Body of pancreas (tissue), 4 donors: ENCODE measurements at regions not wholly inside any gene's neighbourhood (a gene's known extent, or its start where the extent isn't known, plus 50 kb on each side); places are given as distances from the start of the nearest gene placed in this dataset.

Experiments used
- POLR2A ChIP-seq, 3 donors: fragments of 450-650 bp; IDR thresholded peaks; one replicate each; pipeline ENCODE4 v1.6.1; 2016; ENCODE audit warnings: antibody characterized with exemption in 3 of 3, mild to moderate bottlenecking in 2 of 3
- TF ChIP-seq, protein P1 (sequence below), 7 experiments: fragments of 450-650 bp in 4 of 7; fragments of 200-600 bp in 3 of 7; sonication (generic) in 3 of 7; IDR thresholded peaks; one replicate each; pipeline ENCODE4 v1.5.1; 2016 to 2019; ENCODE audit warnings: antibody characterized with exemption in 7 of 7

GRCh38 chr15:35966781-35967180 is 420.8 kb upstream of the DPH6 start:
- no peak for TF ChIP-seq POLR2A (IDR thresholded peaks at IDR 0.05)
- TF ChIP-seq, protein P1, sequence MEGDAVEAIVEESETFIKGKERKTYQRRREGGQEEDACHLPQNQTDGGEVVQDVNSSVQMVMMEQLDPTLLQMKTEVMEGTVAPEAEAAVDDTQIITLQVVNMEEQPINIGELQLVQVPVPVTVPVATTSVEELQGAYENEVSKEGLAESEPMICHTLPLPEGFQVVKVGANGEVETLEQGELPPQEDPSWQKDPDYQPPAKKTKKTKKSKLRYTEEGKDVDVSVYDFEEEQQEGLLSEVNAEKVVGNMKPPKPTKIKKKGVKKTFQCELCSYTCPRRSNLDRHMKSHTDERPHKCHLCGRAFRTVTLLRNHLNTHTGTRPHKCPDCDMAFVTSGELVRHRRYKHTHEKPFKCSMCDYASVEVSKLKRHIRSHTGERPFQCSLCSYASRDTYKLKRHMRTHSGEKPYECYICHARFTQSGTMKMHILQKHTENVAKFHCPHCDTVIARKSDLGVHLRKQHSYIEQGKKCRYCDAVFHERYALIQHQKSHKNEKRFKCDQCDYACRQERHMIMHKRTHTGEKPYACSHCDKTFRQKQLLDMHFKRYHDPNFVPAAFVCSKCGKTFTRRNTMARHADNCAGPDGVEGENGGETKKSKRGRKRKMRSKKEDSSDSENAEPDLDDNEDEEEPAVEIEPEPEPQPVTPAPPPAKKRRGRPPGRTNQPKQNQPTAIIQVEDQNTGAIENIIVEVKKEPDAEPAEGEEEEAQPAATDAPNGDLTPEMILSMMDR (IDR thresholded peaks at IDR 0.05): no peak
